GM04504 (cell line): ENCODE measurements at regions not wholly inside any gene's neighbourhood (a gene's known extent, or its start where the extent isn't known, plus 50 kb on each side); places are given as distances from the start of the nearest gene placed in this dataset.
"Not testable (repeated sequence)": the region's sequence is repeated elsewhere in the genome, so short reads cannot be mapped to it uniquely, and the experiment has no call there.

Experiments
- DNase-seq: peaks from one replicate; pipeline ENCODE4 v3.0.0-alpha.2; 2012; ENCODE audit warnings: low read depth

DNA sequence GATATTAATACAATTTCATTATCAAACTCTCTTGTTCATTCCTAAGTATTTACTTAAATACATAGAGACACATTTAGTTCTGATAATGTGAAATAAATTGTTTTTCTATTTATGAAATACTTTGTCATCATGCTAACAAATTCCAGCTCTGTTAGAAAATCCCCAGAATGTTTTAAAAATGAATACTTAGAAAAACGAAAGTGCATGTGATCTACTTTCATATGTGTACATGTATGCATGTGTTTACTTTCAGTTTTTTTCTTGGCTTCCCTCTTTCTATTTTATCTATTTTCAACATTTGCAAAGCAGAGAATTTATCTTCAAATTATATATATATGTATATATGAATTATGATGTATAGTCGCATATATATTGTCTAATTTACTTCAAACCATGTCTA, 1110.0 kb upstream of the PCDH20 start:
- DNase-seq = no peak

GRCh38 chr13:62524498-62524897, 1108.8 kb upstream of the PCDH20 start:
- no peak for DNase-seq

GRCh38 chr13:62524061-62524460, 1108.4 kb upstream of the PCDH20 start:
- no peak for DNase-seq

GRCh38 chr13:62512194-62513141, 1096.8 kb upstream of the PCDH20 start:
- no peak for DNase-seq

DNA sequence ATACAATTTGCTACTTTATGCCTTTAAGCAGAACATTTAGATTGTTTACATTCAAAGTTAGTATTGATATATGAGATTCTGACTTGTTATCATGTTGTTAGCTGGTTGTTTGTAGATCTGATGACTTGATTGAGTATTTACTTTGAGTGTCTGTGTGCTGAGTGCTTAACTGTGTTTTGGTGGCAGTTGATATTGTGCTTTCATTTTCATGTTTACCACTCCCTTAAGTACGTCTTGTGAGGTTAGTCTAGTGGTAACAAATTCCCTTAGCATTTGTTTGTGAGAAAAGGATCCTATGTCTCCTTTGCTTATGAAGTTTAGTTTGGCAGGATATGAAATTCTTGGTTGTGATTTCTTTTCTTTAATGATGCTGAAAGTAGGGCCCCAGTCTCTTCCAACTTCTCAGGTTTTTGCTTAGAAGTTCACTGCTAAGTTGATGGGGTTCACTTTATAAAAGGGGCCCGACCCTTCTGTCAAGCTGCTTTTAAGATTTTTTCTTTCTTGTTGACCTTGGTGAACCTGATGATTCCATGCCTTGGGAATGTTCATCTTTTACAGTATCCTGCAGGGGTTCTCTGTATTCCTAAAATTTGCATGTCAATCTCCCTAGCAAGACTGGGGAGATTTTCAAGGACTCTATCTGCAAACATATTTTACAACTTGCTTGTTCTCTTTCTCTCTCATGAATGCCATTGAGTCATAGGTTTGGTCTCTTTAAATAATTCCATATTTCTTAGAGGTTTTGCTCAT, 1095.4 kb upstream of the PCDH20 start:
- no peak for DNase-seq

- DNase-seq = no peak
Measured at GRCh38 chr13:62502588-62502987, 1086.9 kb upstream of the PCDH20 start.

DNA sequence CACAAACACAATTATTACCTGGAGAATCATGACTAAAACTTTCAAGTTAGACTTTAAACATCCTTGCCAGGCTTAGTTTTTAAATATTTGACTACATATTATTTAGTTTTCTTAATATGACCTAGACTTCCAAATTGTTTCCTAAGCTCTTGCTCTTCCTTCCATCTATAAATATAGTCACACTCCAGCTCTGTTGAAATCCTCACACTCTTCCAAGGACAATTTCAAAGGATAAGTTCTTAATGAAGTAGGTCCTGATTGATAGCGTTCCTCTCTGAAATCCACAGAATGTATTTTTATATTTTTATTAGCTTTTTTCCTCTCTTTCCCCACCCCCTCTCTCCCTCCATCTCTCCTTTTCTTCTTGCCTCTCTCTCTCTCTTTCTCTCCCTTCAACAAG, 1074.1 kb upstream of the PCDH20 start:
- no peak for DNase-seq

GRCh38 chr13:62483774-62484173, 1068.1 kb upstream of the PCDH20 start:
- DNase-seq = no peak

DNA sequence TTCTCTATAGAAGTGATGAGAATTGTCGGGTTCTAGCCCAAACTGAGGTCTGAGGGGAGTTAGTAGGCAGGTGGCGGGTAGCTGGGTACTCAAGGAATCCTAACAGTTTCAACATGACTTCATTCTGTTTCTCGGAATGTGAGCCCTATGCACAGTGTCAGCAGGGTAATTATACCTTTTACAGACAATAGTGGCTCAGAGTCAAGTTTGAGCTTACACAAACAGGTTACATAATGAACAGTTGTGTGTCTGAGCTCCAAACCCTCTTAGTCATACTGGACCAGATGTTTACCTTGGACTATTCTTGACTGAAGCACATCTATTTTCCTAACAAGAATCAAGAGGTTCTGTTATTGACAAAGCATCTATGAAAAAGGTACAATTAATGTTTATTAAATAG, 1066.7 kb upstream of the PCDH20 start:
- DNase-seq = no peak

- no peak for DNase-seq
Measured at GRCh38 chr13:62473944-62474237, 1058.2 kb upstream of the PCDH20 start.

DNA sequence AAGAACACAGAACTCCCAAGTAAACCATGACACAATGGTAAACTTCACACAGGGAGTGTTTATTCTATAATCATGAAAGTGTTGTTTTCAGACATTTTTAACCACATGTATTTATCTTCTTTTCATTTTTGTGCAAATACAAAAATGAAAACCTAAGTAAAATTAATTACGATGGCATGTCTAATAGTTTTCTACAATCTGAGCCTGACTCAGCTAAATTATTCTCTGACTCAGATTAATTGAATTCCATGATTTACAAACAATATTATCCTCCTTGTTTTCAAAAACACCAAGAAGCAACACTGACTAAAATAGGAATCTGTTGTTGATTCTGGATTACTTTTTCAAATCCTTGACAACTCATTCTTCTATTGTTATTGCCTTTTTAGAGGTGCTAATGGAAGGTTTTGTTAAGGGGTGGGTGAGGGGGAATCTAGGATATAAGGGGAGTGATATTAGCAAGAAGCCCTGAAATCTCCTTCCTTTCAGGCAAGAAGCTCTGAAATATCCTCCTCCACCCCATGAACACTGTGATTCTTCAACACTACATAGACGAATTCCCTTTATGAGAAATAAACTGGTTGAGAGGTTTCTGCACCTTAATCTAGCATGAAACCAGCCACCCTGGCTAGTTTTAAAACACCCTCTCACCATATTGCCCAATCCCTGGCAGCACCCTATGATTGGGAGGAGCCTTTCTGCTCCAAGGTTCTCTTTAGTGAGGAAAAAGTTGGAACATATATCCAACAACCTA, 1057.7 kb upstream of the PCDH20 start:
- no peak for DNase-seq

DNA sequence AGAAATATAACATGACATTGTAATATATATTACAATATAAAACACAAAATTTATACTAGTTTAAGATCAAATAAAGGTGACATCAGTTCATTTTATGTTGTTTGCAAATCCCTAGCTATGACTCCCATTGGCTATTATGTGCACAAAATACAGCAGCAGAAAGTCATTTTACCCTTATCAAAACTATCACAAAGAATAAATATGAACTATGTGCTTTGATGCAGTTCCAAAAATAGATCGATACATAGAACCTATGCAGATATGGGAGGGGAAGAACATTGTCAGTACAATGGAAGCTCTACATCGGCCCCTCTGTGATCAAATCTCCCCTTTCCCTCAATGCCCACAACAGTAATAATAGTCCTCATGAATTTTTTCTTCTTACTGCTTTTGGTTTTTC, 1038.1 kb upstream of the PCDH20 start:
- no peak for DNase-seq

DNA sequence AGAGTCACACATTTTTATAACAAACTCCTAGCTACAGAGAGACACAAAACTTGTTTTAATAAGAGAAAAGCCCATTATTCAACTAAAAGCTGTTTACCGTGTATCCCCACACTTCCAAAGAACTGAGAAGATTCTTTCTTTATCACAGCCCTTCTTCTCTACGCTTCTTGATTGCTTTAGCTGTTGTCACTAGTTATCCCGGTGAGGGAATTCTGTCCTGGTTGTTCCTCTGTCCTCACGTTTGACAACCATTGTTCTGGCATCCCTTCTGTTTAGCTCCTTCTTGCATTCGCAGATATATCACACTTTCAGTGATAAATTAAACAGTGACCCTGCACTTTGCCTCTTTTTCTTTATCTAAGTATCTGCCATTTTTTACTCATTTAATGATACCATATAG, 1035.1 kb upstream of the PCDH20 start:
- no peak for DNase-seq

DNA sequence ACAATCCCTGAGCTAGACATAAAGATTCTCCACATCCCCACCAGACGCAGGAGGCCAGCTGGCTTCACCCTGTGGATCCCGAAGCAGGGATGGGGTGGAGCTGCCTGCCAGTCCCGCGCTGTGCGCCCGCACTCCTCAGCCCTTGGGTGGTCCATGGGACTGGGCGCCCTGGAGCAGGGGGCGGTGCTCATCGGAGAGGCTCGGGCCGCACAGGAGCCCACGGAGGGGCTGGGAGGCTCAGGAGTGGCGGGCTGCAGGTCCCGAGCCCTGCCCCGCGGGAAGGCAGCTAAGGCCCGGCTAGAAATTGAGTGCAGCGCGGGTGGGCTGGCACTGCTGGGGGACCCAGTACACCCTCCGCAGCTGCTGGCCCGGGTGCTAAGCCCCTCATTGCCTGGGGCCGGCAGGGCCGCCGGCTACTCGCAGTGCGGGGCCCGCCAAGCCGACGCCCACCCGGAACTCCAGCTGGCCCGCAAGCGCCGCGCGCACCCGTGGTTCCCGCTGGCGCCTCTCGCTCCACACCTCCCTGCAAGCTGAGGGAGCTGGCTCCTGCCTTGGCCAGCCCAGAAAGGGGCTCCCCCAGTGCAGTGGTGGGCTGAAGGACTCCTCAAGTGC, 1032.2 kb upstream of the PCDH20 start:
- DNase-seq = not testable (repeated sequence)

DNA sequence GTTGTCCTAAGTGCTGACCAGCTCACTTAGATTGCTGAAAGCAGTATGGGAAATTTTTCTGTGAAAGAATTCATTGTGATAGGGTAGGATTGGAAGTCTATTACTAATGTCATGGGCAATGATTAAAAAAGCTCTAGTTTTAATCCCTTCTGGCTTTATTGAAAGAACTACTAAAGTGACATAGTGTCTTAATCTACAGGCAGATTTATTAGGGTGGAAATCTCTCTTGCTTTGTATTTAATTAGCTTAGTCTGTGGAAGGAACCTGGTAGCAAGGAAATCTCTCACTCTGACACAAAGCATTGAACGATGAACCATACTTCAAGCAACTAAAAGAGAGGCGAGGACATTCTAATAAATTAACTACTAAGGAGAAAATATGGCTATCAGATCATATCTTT, 1029.2 kb upstream of the PCDH20 start:
- no peak for DNase-seq

GRCh38 chr13:62434081-62434480, 1018.4 kb upstream of the PCDH20 start:
- DNase-seq = no peak

DNA sequence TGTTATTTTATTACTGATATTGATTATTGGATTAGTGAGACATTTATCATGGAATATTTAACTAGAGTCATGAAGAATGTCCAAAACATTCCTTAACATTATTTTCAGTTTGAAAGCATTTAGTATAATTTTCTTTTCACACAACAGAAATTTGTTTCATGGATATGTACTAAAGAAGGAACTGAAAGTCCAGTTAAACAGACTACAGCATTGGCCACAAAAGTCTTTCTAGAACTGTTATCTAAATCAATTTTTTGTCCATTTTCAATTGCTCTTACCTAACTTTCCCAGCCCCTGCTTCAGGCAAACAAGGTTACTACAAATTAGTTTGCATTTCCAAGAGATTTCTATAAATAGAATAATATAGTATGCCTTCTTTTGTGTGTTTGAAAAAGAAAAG, 1018.0 kb upstream of the PCDH20 start:
- DNase-seq = no peak

- no peak for DNase-seq
Measured at GRCh38 chr13:62432906-62433305, 1017.3 kb upstream of the PCDH20 start.

GRCh38 chr13:62432295-62432694, 1016.6 kb upstream of the PCDH20 start:
- no peak for DNase-seq

DNA sequence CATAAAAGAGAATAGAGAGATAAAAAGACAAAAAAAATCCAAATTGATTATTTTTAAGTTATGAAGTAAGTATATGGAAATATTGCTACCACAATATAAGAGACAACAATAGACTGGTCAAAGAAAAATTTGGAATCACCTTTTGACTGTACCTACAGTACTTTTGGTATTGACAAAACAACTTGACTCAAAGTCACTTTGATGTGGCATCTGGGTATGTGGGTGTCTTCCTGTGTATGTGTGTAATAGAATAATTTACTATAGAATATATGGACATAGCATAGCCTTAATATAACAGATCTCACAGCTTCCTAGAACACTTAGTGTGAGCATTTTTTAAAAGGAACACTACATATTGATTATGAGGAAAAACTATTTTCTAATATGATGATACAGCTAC, 1016.2 kb upstream of the PCDH20 start:
- DNase-seq = no peak

DNA sequence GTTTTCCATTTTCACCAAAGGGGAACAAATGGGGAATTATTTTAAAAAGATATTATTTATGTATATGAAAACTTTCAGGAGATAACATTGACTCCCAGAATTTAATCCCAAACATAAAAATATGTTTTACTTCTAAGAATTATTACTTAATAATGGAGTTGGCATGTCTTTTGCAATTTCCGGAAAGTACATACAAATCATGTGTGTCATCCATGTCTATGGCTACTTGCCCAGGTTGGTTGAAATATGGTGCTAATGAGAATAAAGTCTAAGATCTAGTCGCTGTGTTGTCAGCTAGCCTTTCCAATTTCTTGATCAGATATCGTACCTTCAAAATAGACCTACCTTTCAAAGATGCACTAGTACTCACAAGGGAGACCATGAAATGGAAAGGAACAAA, 1003.2 kb upstream of the PCDH20 start:
- DNase-seq = no peak

DNA sequence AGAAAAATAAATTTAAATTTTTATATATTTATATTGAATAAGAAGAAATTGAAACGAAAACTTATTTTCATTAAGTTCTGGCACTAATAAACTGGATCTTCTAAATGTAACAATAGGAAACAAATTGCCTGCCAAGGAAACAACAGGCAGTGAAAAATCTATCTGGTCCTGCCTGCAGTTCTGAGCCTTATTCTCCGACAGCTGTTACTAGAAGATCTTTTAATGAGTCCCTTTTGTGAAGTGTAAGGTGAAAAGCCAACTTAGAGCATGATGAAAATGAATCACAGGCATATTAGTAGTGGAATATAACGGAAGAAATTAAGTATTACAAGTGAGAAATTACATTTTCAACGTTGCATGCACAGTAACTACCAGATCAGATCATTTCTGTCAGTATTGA, 1002.7 kb upstream of the PCDH20 start:
- DNase-seq = no peak
